ENCODE measurements at regions not wholly inside any gene's neighbourhood (a gene's known extent, or its start where the extent isn't known, plus 50 kb on each side); places are given as distances from the start of the nearest gene placed in this dataset.

- TF ChIP-seq POLR2A (IDR thresholded peaks at IDR 0.05) (no peak), CTCF (IDR thresholded peaks at IDR 0.05) (no peak), POLR2AphosphoS5 (IDR thresholded peaks at IDR 0.05; ENCODE audit: insufficient read depth in 1 of 2, low read depth in 1 of 2) (no peak)
These were observed 1157.6 kb upstream of the CELF2 start for GRCh38 chr10:9860045-9860444.
